ENCODE measurements at regions not wholly inside any gene's neighbourhood (a gene's known extent, or its start where the extent isn't known, plus 50 kb on each side); places are given as distances from the start of the nearest gene placed in this dataset.

GRCh38 chr1:116219651-116220434, 108.6 kb downstream of the MAB21L3 start:
- TF ChIP-seq CTCF (IDR thresholded peaks at IDR 0.05; ENCODE audit: extremely low read depth, missing control alignments), result no peak
- DNase-seq (ENCODE audit: low spot score), result no peak

- DNase-seq (ENCODE audit: low spot score), result no peak
- no peak for TF ChIP-seq CTCF (IDR thresholded peaks at IDR 0.05; ENCODE audit: extremely low read depth, missing control alignments)
Measured at GRCh38 chr1:116224111-116224510, 112.9 kb downstream of the MAB21L3 start.

GRCh38 chr1:116224561-116224960, 113.4 kb downstream of the MAB21L3 start:
- DNase-seq (ENCODE audit: low spot score), result no peak

GRCh38 chr1:116226017-116226416, 114.8 kb downstream of the MAB21L3 start:
- peak; percentile 26 for DNase-seq (ENCODE audit: low spot score)
- TF ChIP-seq CTCF (IDR thresholded peaks at IDR 0.05; ENCODE audit: extremely low read depth, missing control alignments), result no peak

More at GRCh38 chr1:116224561-116224960, 113.4 kb downstream of the MAB21L3 start:
- no peak for TF ChIP-seq CTCF (IDR thresholded peaks at IDR 0.05; ENCODE audit: extremely low read depth, missing control alignments)

- peak; percentile 23 for DNase-seq (ENCODE audit: low spot score)
- no peak for TF ChIP-seq CTCF (IDR thresholded peaks at IDR 0.05; ENCODE audit: extremely low read depth, missing control alignments)
Measured at GRCh38 chr1:116228511-116228910, 117.3 kb downstream of the MAB21L3 start.

- TF ChIP-seq CTCF (IDR thresholded peaks at IDR 0.05; ENCODE audit: extremely low read depth, missing control alignments), result no peak
- no peak for DNase-seq (ENCODE audit: low spot score)
Measured at GRCh38 chr1:116230712-116231111, 119.5 kb downstream of the MAB21L3 start.

- no peak for DNase-seq (ENCODE audit: low spot score)
- no peak for TF ChIP-seq CTCF (IDR thresholded peaks at IDR 0.05; ENCODE audit: extremely low read depth, missing control alignments)
Measured at GRCh38 chr1:116231752-116232151, 120.6 kb downstream of the MAB21L3 start.
